Retinal pigment epithelial cell (primary cell): ENCODE measurements at regions not wholly inside any gene's neighbourhood (a gene's known extent, or its start where the extent isn't known, plus 50 kb on each side); places are given as distances from the start of the nearest gene placed in this dataset.

Experiments
- DNase-seq: peaks from one replicate; pipeline ENCODE4 v3.0.0-alpha.2; 2010; ENCODE audit warnings: low read depth
- H3K4me3 ChIP-seq: 2 replicates; pipeline ENCODE4 v1.5.1; 2011; ENCODE audit warnings: mild to moderate bottlenecking, low read length, control low read depth, moderate library complexity
- TF ChIP-seq, protein P1 (sequence below): conservative IDR thresholded peaks from 2 replicates; pipeline ENCODE4 v1.5.1; 2011; ENCODE audit warnings: low read depth, low read length, control low read depth, inconsistent platforms

- TF ChIP-seq, protein P1, sequence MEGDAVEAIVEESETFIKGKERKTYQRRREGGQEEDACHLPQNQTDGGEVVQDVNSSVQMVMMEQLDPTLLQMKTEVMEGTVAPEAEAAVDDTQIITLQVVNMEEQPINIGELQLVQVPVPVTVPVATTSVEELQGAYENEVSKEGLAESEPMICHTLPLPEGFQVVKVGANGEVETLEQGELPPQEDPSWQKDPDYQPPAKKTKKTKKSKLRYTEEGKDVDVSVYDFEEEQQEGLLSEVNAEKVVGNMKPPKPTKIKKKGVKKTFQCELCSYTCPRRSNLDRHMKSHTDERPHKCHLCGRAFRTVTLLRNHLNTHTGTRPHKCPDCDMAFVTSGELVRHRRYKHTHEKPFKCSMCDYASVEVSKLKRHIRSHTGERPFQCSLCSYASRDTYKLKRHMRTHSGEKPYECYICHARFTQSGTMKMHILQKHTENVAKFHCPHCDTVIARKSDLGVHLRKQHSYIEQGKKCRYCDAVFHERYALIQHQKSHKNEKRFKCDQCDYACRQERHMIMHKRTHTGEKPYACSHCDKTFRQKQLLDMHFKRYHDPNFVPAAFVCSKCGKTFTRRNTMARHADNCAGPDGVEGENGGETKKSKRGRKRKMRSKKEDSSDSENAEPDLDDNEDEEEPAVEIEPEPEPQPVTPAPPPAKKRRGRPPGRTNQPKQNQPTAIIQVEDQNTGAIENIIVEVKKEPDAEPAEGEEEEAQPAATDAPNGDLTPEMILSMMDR, result no peak
- H3K4me3 ChIP-seq, result no peak overlapping the region
- no peak for DNase-seq
Observed at GRCh38 chr3:55170444-55170843, 242.6 kb upstream of the LRTM1 start.

- no peak overlapping the region for H3K4me3 ChIP-seq
- TF ChIP-seq, protein P1, result no peak
- peak; percentile 96 for DNase-seq
Observed at GRCh38 chr3:55169608-55170072, 241.8 kb upstream of the LRTM1 start.

DNA sequence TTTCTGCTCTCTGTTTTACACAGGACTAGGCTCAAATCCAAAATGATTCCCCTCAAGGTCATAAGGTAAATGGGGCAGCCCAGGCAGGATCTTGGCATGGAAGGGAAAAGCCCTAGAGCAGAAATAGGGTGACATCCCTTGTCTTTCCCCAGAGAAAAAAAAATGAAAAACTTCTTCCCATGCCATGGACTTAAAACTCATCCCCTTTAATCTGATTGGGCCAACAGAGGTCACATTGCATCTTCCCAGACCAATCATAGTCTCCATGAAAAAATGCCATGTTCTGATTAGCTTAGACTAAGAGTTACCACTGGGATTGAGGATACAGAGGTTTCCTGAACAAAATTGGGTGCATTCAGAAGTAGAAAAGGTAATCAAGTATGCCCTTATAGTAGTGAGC lies 241.3 kb upstream of the LRTM1 start:
- no peak for DNase-seq
- no peak overlapping the region for H3K4me3 ChIP-seq
- TF ChIP-seq, protein P1, result no peak

DNA sequence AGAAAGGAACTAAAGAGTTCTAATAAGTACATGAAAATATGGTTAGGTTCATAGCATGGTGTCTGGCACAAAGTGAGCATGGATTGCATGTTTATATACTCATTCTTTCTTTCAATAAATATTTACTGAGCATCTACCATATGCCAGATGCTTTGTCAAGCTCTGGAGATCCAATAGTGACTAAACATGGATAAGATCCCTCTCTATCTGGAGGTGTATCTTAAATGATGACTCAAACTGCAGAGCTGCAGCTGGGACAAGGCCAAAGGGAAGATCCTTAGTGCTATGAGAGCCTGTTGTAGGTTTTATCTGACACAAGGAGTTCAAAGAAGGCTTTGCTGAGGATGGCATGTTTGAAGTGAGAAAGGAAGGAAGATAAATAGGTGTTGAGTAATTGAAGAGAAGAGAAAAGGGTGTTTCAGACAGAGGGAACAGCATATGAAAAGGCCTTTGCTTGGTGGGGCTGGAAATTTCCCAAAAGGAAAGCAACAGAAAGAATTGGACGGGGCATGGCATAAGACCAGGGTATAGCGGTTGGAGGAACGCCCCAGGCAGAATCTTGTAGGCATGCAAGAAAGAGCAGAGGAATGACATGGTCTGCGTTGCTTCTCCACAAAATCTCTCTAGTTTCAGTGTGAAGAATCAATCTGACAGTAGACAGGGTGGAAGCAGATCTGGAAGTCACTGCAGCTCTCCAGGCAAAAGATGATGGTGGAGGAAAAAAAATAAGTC lies 239.9 kb upstream of the LRTM1 start:
- TF ChIP-seq, protein P1, result no peak
- H3K4me3 ChIP-seq, result no peak overlapping the region
- no peak for DNase-seq

- TF ChIP-seq, protein P1, result no peak
- no peak for DNase-seq
- H3K4me3 ChIP-seq, result no peak overlapping the region
Observed at GRCh38 chr3:55166576-55167555, 239.0 kb upstream of the LRTM1 start.

GRCh38 chr3:55165704-55166405 lies 238.0 kb upstream of the LRTM1 start:
- no peak overlapping the region for H3K4me3 ChIP-seq
- TF ChIP-seq, protein P1, result no peak
- DNase-seq, result no peak
